Mesothelial cell of epicardium (in vitro differentiated cells): ENCODE measurements at regions not wholly inside any gene's neighbourhood (a gene's known extent, or its start where the extent isn't known, plus 50 kb on each side); places are given as distances from the start of the nearest gene placed in this dataset.

Experiments
- DNase-seq, 2 experiments: peaks; one replicate each; pipeline ENCODE4 v3.0.0; 2021; ENCODE audit warnings: low spot score in 2 of 2; ENCODE audit not compliant: unreplicated experiment in 2 of 2
- H3K27ac Mint-ChIP-seq: 2 replicates; pipeline ENCODE4 v1.8.0; 2021; ENCODE audit warnings: mixed read lengths
- H3K27me3 Mint-ChIP-seq: 2 replicates; pipeline ENCODE4 v1.8.0; 2021; ENCODE audit warnings: low read depth, mixed read lengths
- H3K36me3 Mint-ChIP-seq: 2 replicates; pipeline ENCODE4 v1.8.0; 2021; ENCODE audit warnings: mixed read lengths
- H3K4me1 Mint-ChIP-seq: 2 replicates; pipeline ENCODE4 v1.8.0; 2021; ENCODE audit warnings: mixed read lengths
- H3K4me3 Mint-ChIP-seq: 2 replicates; pipeline ENCODE4 v1.8.0; 2021; ENCODE audit warnings: mild to moderate bottlenecking, moderate library complexity, mixed read lengths
- H3K9me3 Mint-ChIP-seq: 2 replicates; pipeline ENCODE4 v1.8.0; 2021; ENCODE audit warnings: mixed read lengths
- TF ChIP-seq, protein P1 (sequence below): fragments of 200-600 bp; sonication (generic); IDR thresholded peaks from one replicate; pipeline ENCODE4 v1.5.0; 2021; ENCODE audit warnings: antibody characterized with exemption; ENCODE audit not compliant: unreplicated experiment

DNA sequence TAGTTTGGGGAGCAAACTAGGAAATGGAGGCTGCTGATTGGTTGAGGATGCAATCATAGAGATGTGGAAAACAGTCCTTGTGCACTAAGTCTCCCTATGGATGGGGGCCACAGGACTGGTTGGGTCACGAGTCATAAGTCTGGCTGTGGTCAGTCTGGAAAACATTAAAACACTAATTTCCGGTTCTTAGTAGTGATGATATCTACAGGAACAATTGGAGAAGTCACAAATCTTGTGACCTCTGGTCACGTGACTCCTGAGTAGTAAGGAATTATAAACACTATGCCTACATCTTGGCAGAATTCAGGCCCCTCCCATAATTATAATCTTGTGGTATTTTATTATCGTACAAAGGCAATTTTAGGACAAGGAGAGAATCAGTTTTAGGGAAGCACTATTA is 317.3 kb upstream of the ARPP21 start:
- Mint-ChIP-seq H3K36me3 (peaks cover 3% of the 10 kb centered on the region), H3K4me1 (no peaks in the 10 kb centered on the region), H3K27me3 (no peaks in the 10 kb centered on the region), H3K4me3 (no peak overlapping the region), H3K27ac (no peak overlapping the region), H3K9me3 (peaks cover 28% of the 10 kb centered on the region)
- DNase-seq, result no peak
- TF ChIP-seq, protein P1, sequence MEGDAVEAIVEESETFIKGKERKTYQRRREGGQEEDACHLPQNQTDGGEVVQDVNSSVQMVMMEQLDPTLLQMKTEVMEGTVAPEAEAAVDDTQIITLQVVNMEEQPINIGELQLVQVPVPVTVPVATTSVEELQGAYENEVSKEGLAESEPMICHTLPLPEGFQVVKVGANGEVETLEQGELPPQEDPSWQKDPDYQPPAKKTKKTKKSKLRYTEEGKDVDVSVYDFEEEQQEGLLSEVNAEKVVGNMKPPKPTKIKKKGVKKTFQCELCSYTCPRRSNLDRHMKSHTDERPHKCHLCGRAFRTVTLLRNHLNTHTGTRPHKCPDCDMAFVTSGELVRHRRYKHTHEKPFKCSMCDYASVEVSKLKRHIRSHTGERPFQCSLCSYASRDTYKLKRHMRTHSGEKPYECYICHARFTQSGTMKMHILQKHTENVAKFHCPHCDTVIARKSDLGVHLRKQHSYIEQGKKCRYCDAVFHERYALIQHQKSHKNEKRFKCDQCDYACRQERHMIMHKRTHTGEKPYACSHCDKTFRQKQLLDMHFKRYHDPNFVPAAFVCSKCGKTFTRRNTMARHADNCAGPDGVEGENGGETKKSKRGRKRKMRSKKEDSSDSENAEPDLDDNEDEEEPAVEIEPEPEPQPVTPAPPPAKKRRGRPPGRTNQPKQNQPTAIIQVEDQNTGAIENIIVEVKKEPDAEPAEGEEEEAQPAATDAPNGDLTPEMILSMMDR, result no peak

DNA sequence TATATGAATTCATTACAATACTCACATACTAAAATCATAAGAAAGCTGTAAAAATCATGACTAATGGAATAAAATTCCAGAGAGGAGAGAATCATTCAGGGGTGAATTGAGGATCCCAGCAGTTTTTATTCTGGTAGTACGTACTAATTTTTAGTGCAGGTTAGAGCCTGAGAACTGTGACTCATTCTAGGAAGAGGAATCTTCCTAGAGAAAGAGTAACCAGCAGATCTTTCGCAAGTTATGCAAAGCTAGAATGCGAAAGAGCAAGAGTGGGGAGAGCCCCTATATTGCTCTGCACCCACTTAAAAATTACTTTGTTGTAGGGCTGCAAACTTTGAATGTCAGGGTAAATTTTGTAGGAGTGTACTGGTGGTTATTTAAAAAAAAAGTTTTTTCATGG is 303.6 kb upstream of the ARPP21 start:
- no peaks in the 10 kb centered on the region for H3K36me3 Mint-ChIP-seq

DNA sequence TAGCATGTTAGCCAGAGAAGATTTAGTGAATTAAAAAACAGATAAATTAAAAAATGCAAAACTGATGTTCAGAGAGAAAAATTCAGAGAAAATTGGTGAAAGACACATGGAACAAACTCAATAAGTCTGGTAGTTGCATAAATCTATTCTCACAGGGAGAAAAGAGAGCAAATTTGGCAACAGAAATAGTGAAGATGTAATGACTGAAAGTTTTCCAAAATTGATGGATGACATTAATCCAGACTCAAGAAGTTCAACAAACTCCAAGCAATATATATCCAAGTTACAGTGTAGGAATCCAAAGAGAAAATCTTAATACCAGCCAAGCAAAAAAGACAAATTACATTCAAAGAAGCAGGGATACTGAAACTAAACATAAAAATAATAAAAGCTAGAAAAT is 302.7 kb upstream of the ARPP21 start:
- H3K4me1 Mint-ChIP-seq, result peaks cover 2% of the 10 kb centered on the region

More for the DNA sequence above, 303.6 kb upstream of the ARPP21 start:
- H3K27ac Mint-ChIP-seq, result no peak overlapping the region
- DNase-seq, result no peak
- H3K4me3 Mint-ChIP-seq, result no peak overlapping the region
- peaks cover 10% of the 10 kb centered on the region for H3K9me3 Mint-ChIP-seq
- TF ChIP-seq, protein P1, result no peak
- peaks cover 2% of the 10 kb centered on the region for H3K4me1 Mint-ChIP-seq
- H3K27me3 Mint-ChIP-seq, result no peaks in the 10 kb centered on the region

DNA sequence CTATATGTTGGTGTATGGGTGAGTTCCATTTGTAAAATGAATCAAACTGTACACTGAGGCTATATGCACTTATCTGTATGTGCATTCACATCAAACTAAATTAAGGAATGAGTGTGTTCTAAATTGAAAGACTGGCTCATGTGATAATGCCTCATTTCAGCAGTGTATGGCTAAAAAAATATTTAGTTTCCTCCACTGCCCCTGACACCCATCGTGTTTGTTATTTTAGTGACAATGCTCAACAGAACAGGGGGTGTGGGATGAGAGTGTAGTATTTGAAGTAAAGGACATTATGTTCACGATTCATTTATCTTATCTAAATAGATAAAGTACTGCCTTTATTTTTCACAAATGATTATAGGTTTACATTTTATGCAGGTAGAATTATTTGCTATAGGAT is 301.1 kb upstream of the ARPP21 start:
- peaks cover 2% of the 10 kb centered on the region for H3K4me1 Mint-ChIP-seq
- H3K36me3 Mint-ChIP-seq, result no peaks in the 10 kb centered on the region
- peaks cover 4% of the 10 kb centered on the region for H3K9me3 Mint-ChIP-seq
- H3K27ac Mint-ChIP-seq, result no peak overlapping the region
- TF ChIP-seq, protein P1, result no peak
- no peak for DNase-seq
- H3K27me3 Mint-ChIP-seq, result no peaks in the 10 kb centered on the region
- no peak overlapping the region for H3K4me3 Mint-ChIP-seq

More for the DNA sequence above, 302.7 kb upstream of the ARPP21 start:
- TF ChIP-seq, protein P1, result no peak
- H3K27me3 Mint-ChIP-seq, result no peaks in the 10 kb centered on the region
- no peak for DNase-seq
- peaks cover 4% of the 10 kb centered on the region for H3K9me3 Mint-ChIP-seq
- no peaks in the 10 kb centered on the region for H3K36me3 Mint-ChIP-seq
- H3K27ac Mint-ChIP-seq, result no peak overlapping the region
- H3K4me3 Mint-ChIP-seq, result no peak overlapping the region

DNA sequence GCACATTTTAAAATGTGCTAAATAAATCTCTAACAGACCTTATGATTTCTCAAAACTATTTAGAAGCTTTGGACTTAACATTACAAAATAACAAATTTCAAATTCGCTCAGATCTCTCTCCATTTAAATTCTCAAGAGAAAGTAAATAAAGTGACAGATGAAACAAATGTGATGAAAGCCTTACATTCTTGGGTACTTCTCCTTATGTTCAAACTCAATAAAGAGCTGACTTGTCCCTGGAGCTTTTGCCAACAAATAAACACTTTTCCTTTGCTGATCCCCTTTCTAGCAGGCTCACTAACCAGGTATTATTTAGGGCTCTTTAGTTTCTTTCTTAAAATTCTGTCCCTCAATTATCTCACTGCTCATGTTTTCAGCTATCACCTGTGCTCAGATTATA is 259.1 kb upstream of the ARPP21 start:
- H3K9me3 Mint-ChIP-seq, result no peaks in the 10 kb centered on the region
- H3K27ac Mint-ChIP-seq, result no peak overlapping the region
- no peaks in the 10 kb centered on the region for H3K36me3 Mint-ChIP-seq
- H3K27me3 Mint-ChIP-seq, result no peaks in the 10 kb centered on the region
- TF ChIP-seq, protein P1, result no peak
- DNase-seq, result no peak
- no peaks in the 10 kb centered on the region for H3K4me1 Mint-ChIP-seq
- H3K4me3 Mint-ChIP-seq, result no peak overlapping the region

DNA sequence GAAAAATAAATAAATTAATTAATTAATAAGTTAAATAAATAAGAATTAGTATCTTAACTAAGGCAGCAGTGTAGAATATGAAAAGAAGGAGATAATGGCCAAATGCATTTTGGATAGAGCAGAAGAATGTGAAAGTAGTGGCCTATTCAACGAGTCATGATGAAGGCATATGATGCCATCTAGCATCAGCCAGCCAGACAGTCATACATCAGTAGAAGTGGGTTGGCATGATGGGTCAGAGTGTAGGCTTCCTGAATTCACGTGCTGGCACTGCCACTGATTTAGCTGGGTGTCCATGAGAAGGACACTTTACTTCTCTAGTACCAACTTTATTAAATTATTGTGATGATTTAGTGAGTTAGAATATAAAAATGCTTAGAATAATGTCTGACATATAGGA is 256.1 kb upstream of the ARPP21 start:
- Mint-ChIP-seq H3K27ac (no peak overlapping the region), H3K9me3 (no peaks in the 10 kb centered on the region), H3K4me1 (no peaks in the 10 kb centered on the region), H3K27me3 (no peaks in the 10 kb centered on the region), H3K36me3 (no peaks in the 10 kb centered on the region), H3K4me3 (no peak overlapping the region)
- no peak for DNase-seq
- TF ChIP-seq, protein P1, result no peak
